Right lobe of liver (tissue), 6 donors: ENCODE measurements at regions not wholly inside any gene's neighbourhood (a gene's known extent, or its start where the extent isn't known, plus 50 kb on each side); places are given as distances from the start of the nearest gene placed in this dataset.

Source experiments
- ATAC-seq, 4 donors: fragments of 200-7000 bp; cut with Tn5 transposase; one replicate each; pipeline ENCODE4 v1.9.1; 2020; ENCODE audit warnings: mild to moderate bottlenecking in 4 of 4, moderate library complexity in 4 of 4
- DNase-seq, 3 donors: peaks; one replicate each; pipeline ENCODE4 v3.0.0-alpha.2; 2020
- H3K27ac ChIP-seq, 3 donors: fragments of 200-600 bp; one replicate each; pipeline ENCODE4 v1.8.0; 2022
- H3K27me3 ChIP-seq, 2 donors: fragments of 200-600 bp; one replicate each; pipeline ENCODE4 v1.8.0; 2022
- H3K36me3 ChIP-seq, 4 donors: fragments of 200-600 bp; sonication (generic) in 1 of 4; one replicate each; pipeline versions ENCODE4 v1.5.1 to v1.8.0; 2017 to 2022; ENCODE audit warnings: control low read depth in 1 of 4
- H3K4me1 ChIP-seq, 4 donors: fragments of 200-600 bp; sonication (generic) in 1 of 4; one replicate each; pipeline versions ENCODE4 v1.5.1 to v1.8.0; 2017 to 2022; ENCODE audit warnings: control low read depth in 1 of 4
- H3K4me3 ChIP-seq, 3 donors: fragments of 200-600 bp; one replicate each; pipeline ENCODE4 v1.8.0; 2022
- H3K9me3 ChIP-seq, 4 donors: fragments of 200-600 bp; sonication (generic) in 1 of 4; one replicate each; pipeline versions ENCODE4 v1.5.1 to v1.8.0; 2017 to 2022; ENCODE audit warnings: control low read depth in 1 of 4
- CTCF ChIP-seq, 4 donors: fragments of 200-600 bp in 3 of 4; fragments of 450-650 bp in 1 of 4; IDR thresholded peaks; one replicate each; pipeline versions ENCODE4 v1.5.1 to v1.8.0; 2016 to 2022; ENCODE audit warnings: antibody characterized with exemption in 4 of 4, mild to moderate bottlenecking in 2 of 4
- POLR2A ChIP-seq: fragments of 450-650 bp; IDR thresholded peaks from one replicate; pipeline ENCODE4 v1.6.1; 2017; ENCODE audit warnings: antibody characterized with exemption, mild to moderate bottlenecking
- WGBS: methylation state at CpG from one replicate; pipeline ENCODE4 v1.1.6; 2018; ENCODE audit warnings: low coverage, low lambda C conversion rate; ENCODE audit not compliant: insufficient coverage; ENCODE audit errors: missing lambda C conversion rate; 5-methylcytosine and 5-hydroxymethylcytosine counted together
- intact Hi-C, 2 donors: fragments of 100-400 bp; cut with DNase I; formaldehyde crosslinking; loops; one replicate each; pipeline versions ENCODE4 v1.11.2 to v1.14.1; 2022
- donor health status: DM: no; HTN: yes; CAD: no.
- donor health status: DM: no; HTN: no; CAD: no.
- donor health status: DM: no; HTN: no; CAD: no.
- donor health status: DM: no; HTN: yes; CAD: no.
- donor health status: DM: no; HTN: yes; CAD: no.

DNA sequence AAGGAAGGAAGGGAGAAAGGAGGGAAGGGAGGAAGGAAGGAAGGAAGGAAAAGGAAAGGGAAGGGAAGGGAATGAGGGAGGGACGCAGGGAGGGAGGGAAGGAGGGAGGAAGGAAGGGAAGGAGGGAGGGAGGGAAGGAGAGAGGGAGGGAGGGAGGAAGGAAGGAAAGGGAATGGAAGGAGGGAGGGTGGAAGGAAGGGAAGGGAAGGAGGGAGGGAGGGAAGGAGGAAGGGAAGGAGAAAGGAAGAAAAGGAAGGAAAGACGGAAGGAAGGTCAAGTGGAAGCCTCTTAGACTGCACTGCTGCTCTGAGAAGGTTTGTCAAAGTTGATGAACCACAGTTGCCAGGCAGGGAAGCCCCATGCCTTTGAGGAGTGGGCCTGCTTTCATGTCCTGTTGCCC lies 324.3 kb upstream of the ZFP64 start:
- intact Hi-C loops: no loop called here
- Histone ChIP-seq H3K9me3 (no peaks in the 10 kb centered on the region), H3K27ac (no peak overlapping the region), H3K4me1 (no peaks in the 10 kb centered on the region), H3K36me3 (no peaks in the 10 kb centered on the region), H3K27me3 (no peaks in the 10 kb centered on the region), H3K4me3 (no peak overlapping the region)
- DNase-seq (no peak), ATAC-seq (no peak)
- WGBS: 48% methylated on average over 2 of the region's 2 CpGs
- TF ChIP-seq POLR2A (no peak), CTCF (IDR thresholded peaks at IDR 0.05) (no peak)

- 26% methylated on average over 4 of the region's 4 CpGs for WGBS
- intact Hi-C loops: no loop called here
- no peak for DNase-seq
Observed at GRCh38 chr20:52500157-52500556, 308.6 kb upstream of the ZFP64 start.

DNA sequence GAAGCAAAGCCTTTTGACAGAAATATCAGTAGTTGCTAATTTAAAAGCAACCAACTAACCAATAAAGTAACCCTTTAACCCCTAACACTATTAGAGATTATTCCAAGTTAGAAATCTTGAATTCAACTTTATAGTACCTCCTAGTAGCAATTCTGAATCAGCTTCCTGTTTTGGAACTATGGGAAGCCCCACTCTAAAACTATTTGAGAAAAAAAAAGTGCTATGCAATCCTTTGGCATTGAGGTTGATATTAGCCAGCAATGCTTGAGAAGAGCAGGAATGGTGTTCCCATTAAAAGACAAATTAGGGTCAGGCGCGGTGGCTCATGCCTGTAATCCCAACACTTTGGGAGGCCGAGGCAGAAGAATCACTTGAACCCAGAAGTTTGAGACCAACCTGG lies 306.2 kb upstream of the ZFP64 start:
- Histone ChIP-seq H3K36me3 (no peaks in the 10 kb centered on the region), H3K4me1 (no peaks in the 10 kb centered on the region), H3K4me3 (no peak overlapping the region), H3K9me3 (no peaks in the 10 kb centered on the region), H3K27ac (no peak overlapping the region), H3K27me3 (no peaks in the 10 kb centered on the region)
- TF ChIP-seq CTCF (IDR thresholded peaks at IDR 0.05) (no peak), POLR2A (no peak)
- intact Hi-C loops: no loop called here
- WGBS: 77% methylated on average over 3 of the region's 3 CpGs
- ATAC-seq: no peak
- DNase-seq: no peak

More at GRCh38 chr20:52500157-52500556, 308.6 kb upstream of the ZFP64 start:
- H3K27ac ChIP-seq: no peak overlapping the region
- no peak for ATAC-seq
- H3K4me1 ChIP-seq: no peaks in the 10 kb centered on the region
- H3K9me3 ChIP-seq: no peaks in the 10 kb centered on the region
- no peak for TF ChIP-seq CTCF (IDR thresholded peaks at IDR 0.05)
- no peak for TF ChIP-seq POLR2A
- no peak overlapping the region for H3K4me3 ChIP-seq
- H3K36me3 ChIP-seq: no peaks in the 10 kb centered on the region
- H3K27me3 ChIP-seq: no peaks in the 10 kb centered on the region

DNA sequence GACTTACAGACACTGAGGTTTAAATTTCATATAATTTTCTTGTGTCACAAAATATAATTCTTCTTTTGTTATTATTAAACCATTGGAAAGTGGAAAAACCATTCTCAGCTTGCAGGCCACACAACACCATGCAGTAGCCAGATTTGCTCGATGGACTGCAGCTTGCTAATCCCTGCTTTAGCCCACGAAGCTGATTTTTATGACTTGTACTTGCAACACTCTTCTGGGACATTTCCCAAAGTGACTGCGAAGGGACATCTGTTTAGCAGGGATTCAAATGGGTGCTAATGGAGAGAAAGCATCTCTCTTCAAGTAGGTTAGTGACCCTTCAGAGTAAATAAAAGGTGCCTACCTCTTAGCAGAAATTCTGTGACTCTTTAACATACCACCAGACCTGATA lies 304.6 kb upstream of the ZFP64 start:
- intact Hi-C loops: no loop called here
- Histone ChIP-seq H3K4me3 (no peak overlapping the region), H3K27me3 (no peaks in the 10 kb centered on the region), H3K27ac (no peak overlapping the region), H3K36me3 (no peaks in the 10 kb centered on the region), H3K9me3 (no peaks in the 10 kb centered on the region), H3K4me1 (no peaks in the 10 kb centered on the region)
- ATAC-seq (no peak), DNase-seq (no peak)
- 59% methylated on average over 2 of the region's 3 CpGs for WGBS
- no peak for TF ChIP-seq POLR2A
- no peak for TF ChIP-seq CTCF (IDR thresholded peaks at IDR 0.05)

GRCh38 chr20:52494244-52494643 lies 302.7 kb upstream of the ZFP64 start:
- no peak for TF ChIP-seq CTCF (IDR thresholded peaks at IDR 0.05)
- TF ChIP-seq POLR2A: no peak
- Histone ChIP-seq H3K27me3 (no peaks in the 10 kb centered on the region), H3K36me3 (no peaks in the 10 kb centered on the region), H3K27ac (no peak overlapping the region), H3K9me3 (no peaks in the 10 kb centered on the region), H3K4me1 (no peaks in the 10 kb centered on the region), H3K4me3 (no peak overlapping the region)
- ATAC-seq (no peak), DNase-seq (no peak)
- 68% methylated on average over 13 of the region's 13 CpGs for WGBS
- intact Hi-C loops: no loop called here
